ENCODE measurements at regions not wholly inside any gene's neighbourhood (a gene's known extent, or its start where the extent isn't known, plus 50 kb on each side); places are given as distances from the start of the nearest gene placed in this dataset.
"Not testable (repeated sequence)": the region's sequence is repeated elsewhere in the genome, so short reads cannot be mapped to it uniquely, and the experiment has no call there.

DNA sequence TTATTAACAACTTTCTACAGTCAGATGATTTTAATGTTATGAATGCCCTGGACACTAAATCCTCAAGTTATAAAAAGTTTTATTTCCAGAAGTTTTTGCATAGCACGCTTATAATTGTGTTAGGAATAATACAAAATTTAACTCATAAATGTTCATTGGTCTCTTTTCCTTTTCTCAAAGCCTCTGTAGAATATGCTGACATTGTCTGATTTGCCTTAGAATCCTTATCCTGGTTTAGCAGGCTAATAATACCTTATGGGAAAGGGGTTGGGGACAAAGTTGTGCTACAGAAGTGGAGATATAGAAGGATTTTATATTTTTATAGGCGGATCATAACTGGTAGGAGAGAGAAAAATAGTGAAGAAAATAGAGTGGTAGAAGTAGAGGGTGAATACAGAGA lies 1739.6 kb downstream of the OLFM4 start:
- DNase-seq (ENCODE audit: low read depth) = no peak
- no peak for TF ChIP-seq CTCF (conservative IDR thresholded peaks at IDR 0.05; ENCODE audit: control insufficient read depth, insufficient read depth, low read depth, low read length)
- H3K4me3 ChIP-seq (ENCODE audit: control insufficient read depth, low read depth, low read length) = no peak overlapping the region

DNA sequence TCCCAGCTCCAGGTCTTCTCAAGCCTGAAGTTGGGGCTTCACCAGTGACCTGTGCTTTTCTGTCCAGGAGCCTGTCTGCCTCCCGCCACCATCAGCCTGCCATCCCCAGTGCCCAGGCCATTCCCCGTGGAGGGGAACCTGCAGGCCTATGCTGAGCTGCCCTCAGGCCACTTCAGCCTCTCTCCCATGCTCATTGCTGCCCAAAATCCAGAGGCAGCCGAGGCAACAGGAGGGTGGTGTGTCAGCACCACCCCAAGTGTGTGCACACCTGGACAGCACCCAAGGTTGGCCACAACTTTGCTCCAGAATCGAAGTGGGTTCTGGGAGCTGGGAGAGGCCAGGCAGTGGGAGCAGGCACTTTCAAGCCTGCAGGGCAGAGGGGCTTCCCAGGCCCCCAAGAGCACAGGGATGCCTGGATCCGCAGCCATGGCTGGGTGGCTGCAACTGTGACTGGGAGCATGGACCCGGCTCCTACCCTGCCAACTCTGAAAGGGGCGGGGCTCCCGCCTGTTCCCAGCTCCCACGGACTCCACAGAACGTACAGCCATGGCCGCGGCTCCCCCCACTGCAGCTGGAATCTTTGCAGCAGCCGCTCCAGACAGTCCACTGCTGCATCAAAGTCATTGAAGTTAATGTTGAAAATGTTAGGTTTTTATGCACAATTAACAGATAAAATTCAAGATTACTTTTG lies 1747.0 kb downstream of the OLFM4 start:
- H3K4me3 ChIP-seq (ENCODE audit: control insufficient read depth, low read depth, low read length) = no peak overlapping the region
- DNase-seq (ENCODE audit: low read depth) = no peak
- no peak for TF ChIP-seq CTCF (conservative IDR thresholded peaks at IDR 0.05; ENCODE audit: control insufficient read depth, insufficient read depth, low read depth, low read length)

DNA sequence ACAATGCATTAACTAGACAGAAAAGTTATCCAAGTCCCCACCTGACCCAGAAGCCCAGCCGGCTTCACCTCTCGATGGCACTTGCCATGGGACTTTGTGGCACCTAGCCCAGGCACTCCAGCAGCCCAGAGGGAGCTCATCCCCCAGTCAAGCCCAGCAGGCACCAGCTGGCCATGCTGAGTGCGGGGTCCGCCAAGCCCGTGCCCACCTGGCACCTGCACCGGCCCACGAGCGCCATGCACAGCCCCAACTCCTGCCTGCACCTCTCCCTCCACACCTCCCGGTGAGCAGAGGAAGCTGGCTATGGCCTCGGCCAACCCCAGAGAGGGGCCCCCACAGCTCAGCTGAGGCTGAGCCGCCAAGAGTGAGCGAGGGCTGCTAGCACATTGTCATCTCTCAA lies 1759.1 kb downstream of the OLFM4 start:
- no peak overlapping the region for H3K4me3 ChIP-seq (ENCODE audit: control insufficient read depth, low read depth, low read length)
- no peak for DNase-seq (ENCODE audit: low read depth)
- no peak for TF ChIP-seq CTCF (conservative IDR thresholded peaks at IDR 0.05; ENCODE audit: control insufficient read depth, insufficient read depth, low read depth, low read length)

DNA sequence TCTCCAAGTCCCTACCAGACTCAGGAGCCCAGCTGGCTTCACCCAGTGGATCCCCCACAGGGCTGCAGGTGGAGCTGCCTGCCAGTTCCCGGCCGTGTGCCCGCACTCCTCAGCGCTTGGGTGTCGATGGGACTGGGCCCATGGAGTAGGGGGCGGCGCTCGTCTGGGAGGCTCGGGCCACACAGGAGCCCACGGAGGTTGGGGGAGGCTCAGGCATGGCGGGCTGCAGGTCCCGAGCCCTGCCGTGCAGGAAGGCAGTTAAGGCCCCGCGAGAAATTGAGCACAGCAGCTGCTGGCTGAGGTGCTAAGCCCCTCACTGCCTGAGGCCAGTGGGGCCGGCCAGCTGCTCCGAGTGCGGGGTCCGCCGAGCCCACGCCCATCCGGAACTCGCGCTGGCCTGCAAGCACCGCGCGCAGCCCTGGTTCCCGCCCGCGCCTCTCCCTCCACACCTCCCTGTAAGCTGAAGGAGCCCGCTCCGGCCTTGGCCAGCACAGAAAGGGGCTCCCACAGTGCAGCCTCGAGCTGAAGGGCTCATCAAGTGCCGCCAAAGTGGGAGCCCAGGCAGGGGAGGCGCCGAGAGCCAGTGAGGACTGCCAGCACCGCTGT lies 1771.1 kb downstream of the OLFM4 start:
- DNase-seq (ENCODE audit: low read depth) = no peak
- H3K4me3 ChIP-seq (ENCODE audit: control insufficient read depth, low read depth, low read length) = no peak overlapping the region
- no peak for TF ChIP-seq CTCF (conservative IDR thresholded peaks at IDR 0.05; ENCODE audit: control insufficient read depth, insufficient read depth, low read depth, low read length)

- DNase-seq (ENCODE audit: low read depth) = no peak
- H3K4me3 ChIP-seq (ENCODE audit: control insufficient read depth, low read depth, low read length) = no peak overlapping the region
- no peak for TF ChIP-seq CTCF (conservative IDR thresholded peaks at IDR 0.05; ENCODE audit: control insufficient read depth, insufficient read depth, low read depth, low read length)
Observed at GRCh38 chr13:54802226-54802625, 1773.6 kb downstream of the OLFM4 start.

GRCh38 chr13:54805743-54806142 lies 1777.1 kb downstream of the OLFM4 start:
- DNase-seq (ENCODE audit: low read depth) = no peak
- no peak for TF ChIP-seq CTCF (conservative IDR thresholded peaks at IDR 0.05; ENCODE audit: control insufficient read depth, insufficient read depth, low read depth, low read length)

DNA sequence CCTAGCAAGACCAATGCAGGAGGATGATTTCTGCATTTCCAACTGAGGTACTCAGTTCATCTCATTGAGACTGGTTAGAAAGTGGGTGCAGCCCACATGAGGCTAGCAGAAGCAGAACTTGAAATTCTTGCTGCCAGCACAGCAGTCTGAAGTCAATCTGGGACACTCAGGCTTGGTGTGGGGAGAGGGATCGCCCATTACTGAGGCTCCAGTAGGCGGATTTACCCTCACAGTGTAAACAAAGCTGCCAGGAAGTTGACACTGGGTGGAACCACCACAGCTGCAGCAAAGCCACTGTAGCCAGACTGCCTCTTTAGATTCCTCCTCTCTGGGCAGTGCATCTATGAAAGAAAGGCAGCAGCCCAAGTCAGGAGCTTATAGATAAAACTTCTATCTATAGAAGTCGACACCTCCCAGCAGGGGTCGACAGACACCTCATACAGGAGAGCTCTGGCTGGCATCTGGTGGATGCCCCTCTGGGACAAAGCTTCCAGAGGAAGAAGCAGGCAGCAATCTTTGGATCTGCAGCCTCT lies 1793.4 kb downstream of the OLFM4 start:
- not testable (repeated sequence) for H3K4me3 ChIP-seq (ENCODE audit: control insufficient read depth, low read depth, low read length); DNase-seq (ENCODE audit: low read depth)

More at GRCh38 chr13:54805743-54806142, 1777.1 kb downstream of the OLFM4 start:
- no peak overlapping the region for H3K4me3 ChIP-seq (ENCODE audit: control insufficient read depth, low read depth, low read length)

DNA sequence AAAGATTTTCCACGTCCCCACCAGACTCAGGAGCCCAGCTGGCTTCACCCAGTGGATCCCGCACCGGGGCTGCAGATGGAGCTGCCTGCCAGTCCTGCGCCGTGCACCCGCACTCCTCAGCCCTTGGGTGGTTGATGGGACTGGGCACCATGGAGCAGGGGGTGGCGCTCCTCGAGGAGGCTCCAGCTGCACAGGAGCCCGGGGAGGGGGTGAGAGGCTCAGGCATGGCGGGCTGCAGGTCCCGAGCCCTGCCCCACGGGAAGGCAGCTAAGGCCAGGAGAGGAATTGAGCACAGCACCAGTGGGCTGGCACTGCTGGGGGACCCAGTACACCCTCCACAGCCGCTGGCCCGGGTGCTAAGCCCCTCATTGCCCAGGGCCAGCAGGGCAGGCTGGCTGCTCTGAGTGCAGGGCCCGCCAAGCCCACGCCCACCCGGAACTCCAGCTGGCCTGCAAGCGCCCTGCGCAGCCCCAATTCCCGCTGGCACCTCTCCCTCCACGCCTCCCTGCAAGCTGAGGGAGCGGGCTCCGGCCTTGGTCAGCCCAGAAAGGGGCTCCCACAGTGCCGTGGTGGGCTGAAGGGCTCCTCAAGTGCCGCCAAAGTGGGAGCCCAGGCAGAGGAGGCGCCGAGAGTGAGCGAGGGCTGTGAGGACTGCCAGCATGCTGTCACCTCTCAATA lies 1800.9 kb downstream of the OLFM4 start:
- not testable (repeated sequence) for DNase-seq (ENCODE audit: low read depth); H3K4me3 ChIP-seq (ENCODE audit: control insufficient read depth, low read depth, low read length)

Data from fibroblast of mammary gland (primary cell).